Nephron progenitor cell (in vitro differentiated cells): ENCODE measurements at regions not wholly inside any gene's neighbourhood (a gene's known extent, or its start where the extent isn't known, plus 50 kb on each side); places are given as distances from the start of the nearest gene placed in this dataset.

Source experiments
- DNase-seq: peaks from one replicate; pipeline ENCODE4 v3.0.0; 2021
- H3K27ac Mint-ChIP-seq: 2 replicates; pipeline ENCODE4 v1.8.0; 2021; ENCODE audit warnings: mild to moderate bottlenecking, moderate library complexity, mixed read lengths
- H3K27me3 Mint-ChIP-seq: 2 replicates; pipeline ENCODE4 v1.8.0; 2021; ENCODE audit warnings: mild to moderate bottlenecking, low read depth, mixed read lengths; ENCODE audit not compliant: poor library complexity
- H3K36me3 Mint-ChIP-seq: 2 replicates; pipeline ENCODE4 v1.8.0; 2021; ENCODE audit warnings: low read depth, mixed read lengths
- H3K4me1 Mint-ChIP-seq: 2 replicates; pipeline ENCODE4 v1.8.0; 2021; ENCODE audit warnings: mixed read lengths
- H3K4me3 Mint-ChIP-seq: 2 replicates; pipeline ENCODE4 v1.8.0; 2021; ENCODE audit warnings: mild to moderate bottlenecking, moderate library complexity, mixed read lengths
- H3K9me3 Mint-ChIP-seq: 2 replicates; pipeline ENCODE4 v1.8.0; 2021; ENCODE audit warnings: mild to moderate bottlenecking, moderate library complexity, mixed read lengths
- CTCF ChIP-seq: fragments of 200-600 bp; sonication (generic); IDR thresholded peaks from 2 replicates; pipeline ENCODE4 v1.5.0; 2021; ENCODE audit warnings: antibody characterized with exemption

DNA sequence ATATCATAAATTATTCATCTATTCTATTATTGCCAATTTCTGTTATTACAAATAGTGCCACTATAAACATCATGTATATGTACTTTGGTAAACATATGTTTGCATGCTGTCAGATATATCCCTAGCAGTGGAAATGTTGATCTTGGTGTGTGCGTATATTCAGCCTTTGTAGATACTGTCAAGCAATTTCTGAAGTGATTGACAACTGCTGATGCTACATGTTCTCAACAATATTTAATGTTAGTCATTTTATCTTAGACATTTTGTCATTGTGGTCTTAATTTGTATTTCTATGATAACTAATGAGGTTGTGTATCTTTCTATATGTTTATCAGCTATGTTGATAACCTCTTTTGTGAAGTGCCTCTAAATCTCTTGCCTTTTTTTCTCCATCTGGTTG, 186.5 kb upstream of the NRG3 start:
- Mint-ChIP-seq H3K9me3 (peaks cover 34% of the 10 kb centered on the region), H3K36me3 (peaks cover 23% of the 10 kb centered on the region)

GRCh38 chr10:81696609-81697388, 178.2 kb upstream of the NRG3 start:
- Mint-ChIP-seq H3K4me3 (no peak overlapping the region), H3K36me3 (peaks cover 41% of the 10 kb centered on the region), H3K9me3 (peaks cover 60% of the 10 kb centered on the region), H3K27me3 (no peaks in the 10 kb centered on the region), H3K4me1 (peaks cover 18% of the 10 kb centered on the region), H3K27ac (no peak overlapping the region)
- peak; percentile 45 for DNase-seq
- no peak for TF ChIP-seq CTCF

More for the DNA sequence above, 186.5 kb upstream of the NRG3 start:
- no peak for TF ChIP-seq CTCF
- Mint-ChIP-seq H3K4me1 (peaks cover 8% of the 10 kb centered on the region), H3K27ac (no peak overlapping the region), H3K27me3 (no peaks in the 10 kb centered on the region), H3K4me3 (no peak overlapping the region)
- no peak for DNase-seq

GRCh38 chr10:81704596-81704995, 170.4 kb upstream of the NRG3 start:
- Mint-ChIP-seq H3K27ac (no peak overlapping the region), H3K9me3 (peaks cover 37% of the 10 kb centered on the region), H3K27me3 (peaks cover 3% of the 10 kb centered on the region), H3K36me3 (peaks cover 10% of the 10 kb centered on the region), H3K4me3 (no peak overlapping the region), H3K4me1 (peaks cover 8% of the 10 kb centered on the region)
- TF ChIP-seq CTCF, result no peak
- no peak for DNase-seq

DNA sequence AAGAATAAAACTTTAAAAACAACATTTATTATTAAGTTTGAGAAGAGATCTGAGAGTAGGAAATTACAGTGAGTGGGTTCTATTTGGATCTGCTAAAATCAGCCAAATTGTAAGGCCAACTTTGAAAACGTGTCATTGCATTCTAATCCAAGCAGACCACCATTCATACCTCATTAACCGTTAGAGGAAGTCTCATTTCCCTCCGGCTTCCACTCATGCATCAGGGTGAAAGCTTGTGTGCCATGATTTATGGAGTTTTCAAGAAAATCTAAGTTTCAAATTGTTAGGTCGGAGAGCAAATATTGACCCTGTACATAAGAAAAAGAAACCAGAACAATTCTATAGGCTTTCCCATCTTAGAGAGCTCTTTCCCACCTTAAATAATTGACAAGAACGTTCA, 166.6 kb upstream of the NRG3 start:
- no peak for DNase-seq
- Mint-ChIP-seq H3K36me3 (no peaks in the 10 kb centered on the region), H3K27ac (peak overlapping the region; percentile 18), H3K9me3 (peaks cover 10% of the 10 kb centered on the region), H3K4me3 (no peak overlapping the region), H3K4me1 (peaks cover 8% of the 10 kb centered on the region), H3K27me3 (no peaks in the 10 kb centered on the region)
- no peak for TF ChIP-seq CTCF

DNA sequence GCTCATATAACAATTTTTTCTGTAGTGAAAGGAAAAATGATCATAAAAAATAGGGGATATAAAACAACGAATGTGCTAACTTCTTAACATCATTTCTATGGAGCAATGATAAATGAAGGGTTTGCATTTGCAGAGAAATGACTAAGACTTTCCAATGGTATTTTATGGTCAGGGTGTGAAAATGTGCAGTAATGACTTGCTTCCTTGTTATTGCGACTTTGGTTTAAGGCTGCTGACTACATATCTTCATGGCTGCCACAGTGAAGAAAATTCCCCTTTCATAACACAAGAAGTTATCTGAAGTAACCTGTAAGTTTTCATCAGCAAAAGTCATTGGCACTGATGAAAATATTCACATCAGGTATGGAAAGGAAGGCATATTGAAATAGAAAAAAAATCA, 166.1 kb upstream of the NRG3 start:
- no peak overlapping the region for H3K4me3 Mint-ChIP-seq
- DNase-seq, result no peak
- peaks cover 8% of the 10 kb centered on the region for H3K4me1 Mint-ChIP-seq
- peaks cover 10% of the 10 kb centered on the region for H3K9me3 Mint-ChIP-seq
- TF ChIP-seq CTCF, result no peak
- no peaks in the 10 kb centered on the region for H3K36me3 Mint-ChIP-seq
- H3K27ac Mint-ChIP-seq, result peak overlapping the region; percentile 18
- no peaks in the 10 kb centered on the region for H3K27me3 Mint-ChIP-seq

DNA sequence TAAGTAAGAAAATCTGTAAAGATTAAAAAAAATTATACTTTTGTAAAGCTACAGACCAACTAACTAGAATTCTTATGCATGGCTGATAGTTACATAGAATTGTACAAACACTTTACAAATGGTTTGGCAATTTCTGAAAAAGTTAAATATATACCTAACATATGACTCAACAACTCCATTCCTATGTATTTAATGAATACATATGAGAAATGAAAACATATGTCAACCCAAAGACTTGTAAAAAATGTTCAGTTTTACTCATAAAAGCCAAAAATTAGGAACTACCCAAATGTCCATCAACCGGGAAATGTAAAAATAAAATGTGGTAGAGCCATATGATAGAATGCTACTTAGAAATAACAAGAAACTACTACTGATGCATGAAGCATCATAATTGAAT, 152.6 kb upstream of the NRG3 start:
- H3K36me3 Mint-ChIP-seq, result peaks cover 7% of the 10 kb centered on the region
- H3K27ac Mint-ChIP-seq, result no peak overlapping the region
- no peak for DNase-seq
- peaks cover 25% of the 10 kb centered on the region for H3K9me3 Mint-ChIP-seq
- H3K4me3 Mint-ChIP-seq, result no peak overlapping the region
- H3K4me1 Mint-ChIP-seq, result peaks cover 22% of the 10 kb centered on the region
- TF ChIP-seq CTCF, result no peak
- no peaks in the 10 kb centered on the region for H3K27me3 Mint-ChIP-seq
